ENCODE measurements at regions not wholly inside any gene's neighbourhood (a gene's known extent, or its start where the extent isn't known, plus 50 kb on each side); places are given as distances from the start of the nearest gene placed in this dataset.

DNA sequence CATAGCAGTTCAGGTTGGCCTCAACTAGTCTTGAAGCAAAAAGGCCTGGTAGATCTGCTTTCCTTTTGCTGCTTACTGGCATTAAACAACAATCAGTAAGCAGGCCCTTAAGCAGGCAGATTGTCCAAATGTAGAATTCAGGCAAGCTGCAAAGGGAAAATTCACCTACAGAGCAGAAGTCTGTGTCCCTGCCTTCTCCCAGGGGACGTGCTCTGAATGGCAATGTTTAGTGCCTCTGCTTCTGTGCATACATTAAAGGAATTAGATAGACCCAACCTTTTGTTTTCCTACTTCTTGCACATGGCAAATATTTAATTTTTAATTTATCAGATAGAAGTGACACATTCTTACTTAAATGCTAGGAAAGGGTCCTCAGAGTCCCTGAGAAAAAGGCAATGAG, 328.8 kb upstream of the PIK3R1 start (continued):
- TF ChIP-seq FOXP1 (CRISPR knock-in tag; IDR thresholded peaks at IDR 0.05; ENCODE audit: borderline replicate concordance) (no peak), SMAD4 (CRISPR knock-in tag; IDR thresholded peaks at IDR 0.05) (no peak), PRDM15 (CRISPR knock-in tag; IDR thresholded peaks at IDR 0.05) (no peak), NR3C1 (CRISPR knock-in tag; conservative IDR thresholded peaks at IDR 0.05; ENCODE audit: low read depth) (no peak), E2F5 (CRISPR knock-in tag; IDR thresholded peaks at IDR 0.05) (no peak)
- TF ChIP-seq, protein P1, sequence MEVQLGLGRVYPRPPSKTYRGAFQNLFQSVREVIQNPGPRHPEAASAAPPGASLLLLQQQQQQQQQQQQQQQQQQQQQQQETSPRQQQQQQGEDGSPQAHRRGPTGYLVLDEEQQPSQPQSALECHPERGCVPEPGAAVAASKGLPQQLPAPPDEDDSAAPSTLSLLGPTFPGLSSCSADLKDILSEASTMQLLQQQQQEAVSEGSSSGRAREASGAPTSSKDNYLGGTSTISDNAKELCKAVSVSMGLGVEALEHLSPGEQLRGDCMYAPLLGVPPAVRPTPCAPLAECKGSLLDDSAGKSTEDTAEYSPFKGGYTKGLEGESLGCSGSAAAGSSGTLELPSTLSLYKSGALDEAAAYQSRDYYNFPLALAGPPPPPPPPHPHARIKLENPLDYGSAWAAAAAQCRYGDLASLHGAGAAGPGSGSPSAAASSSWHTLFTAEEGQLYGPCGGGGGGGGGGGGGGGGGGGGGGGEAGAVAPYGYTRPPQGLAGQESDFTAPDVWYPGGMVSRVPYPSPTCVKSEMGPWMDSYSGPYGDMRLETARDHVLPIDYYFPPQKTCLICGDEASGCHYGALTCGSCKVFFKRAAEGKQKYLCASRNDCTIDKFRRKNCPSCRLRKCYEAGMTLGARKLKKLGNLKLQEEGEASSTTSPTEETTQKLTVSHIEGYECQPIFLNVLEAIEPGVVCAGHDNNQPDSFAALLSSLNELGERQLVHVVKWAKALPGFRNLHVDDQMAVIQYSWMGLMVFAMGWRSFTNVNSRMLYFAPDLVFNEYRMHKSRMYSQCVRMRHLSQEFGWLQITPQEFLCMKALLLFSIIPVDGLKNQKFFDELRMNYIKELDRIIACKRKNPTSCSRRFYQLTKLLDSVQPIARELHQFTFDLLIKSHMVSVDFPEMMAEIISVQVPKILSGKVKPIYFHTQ (CRISPR knock-in tag; IDR thresholded peaks at IDR 0.05) = no peak

DNA sequence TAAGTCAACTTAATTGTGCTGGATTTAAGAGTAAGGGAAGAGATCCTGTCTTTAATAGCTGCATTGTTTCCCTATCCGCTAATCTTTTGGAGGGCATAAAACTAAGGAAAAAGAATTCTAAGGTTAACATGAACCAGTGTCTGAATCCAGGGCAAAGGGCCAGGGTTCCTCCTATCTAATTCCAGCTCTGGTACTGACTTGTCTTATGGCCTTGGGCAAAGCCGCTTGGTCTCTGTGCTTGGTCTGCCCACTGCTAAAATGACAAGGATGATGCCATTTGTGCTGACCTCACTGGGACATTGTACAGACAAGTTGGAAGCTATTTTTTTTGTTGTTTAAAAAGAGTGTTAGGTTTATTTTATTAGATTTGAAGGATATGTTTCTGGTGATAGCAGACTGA, 334.7 kb upstream of the PIK3R1 start:
- Mint-ChIP-seq H3K9me3 (peaks cover 7% of the 10 kb centered on the region), H3K27ac (no peak overlapping the region), H3K27me3 (ENCODE audit: low read depth) (no peaks in the 10 kb centered on the region), H3K36me3 (no peaks in the 10 kb centered on the region), H3K4me1 (no peaks in the 10 kb centered on the region), H3K4me3 (no peak overlapping the region)
- ChIA-PET CTCF (no interaction called here), POLR2A (no interaction called here)
- ATAC-seq = no peak
- DNase-seq (ENCODE audit: low spot score) = no peak
- no peak for TF ChIP-seq OVOL2 (CRISPR knock-in tag; IDR thresholded peaks at IDR 0.05; ENCODE audit: borderline replicate concordance)
- TF ChIP-seq AFF4 (CRISPR knock-in tag; IDR thresholded peaks at IDR 0.05; ENCODE audit: borderline replicate concordance) = no peak
- no peak for TF ChIP-seq HMGA2 (CRISPR knock-in tag; IDR thresholded peaks at IDR 0.05)
- no peak for TF ChIP-seq SMAD4 (CRISPR knock-in tag; IDR thresholded peaks at IDR 0.05)
- TF ChIP-seq ZNF281 (CRISPR knock-in tag; IDR thresholded peaks at IDR 0.05) = no peak
- TF ChIP-seq KAT7 (CRISPR knock-in tag; IDR thresholded peaks at IDR 0.05; ENCODE audit: borderline replicate concordance) = no peak
- TF ChIP-seq, protein P2, sequence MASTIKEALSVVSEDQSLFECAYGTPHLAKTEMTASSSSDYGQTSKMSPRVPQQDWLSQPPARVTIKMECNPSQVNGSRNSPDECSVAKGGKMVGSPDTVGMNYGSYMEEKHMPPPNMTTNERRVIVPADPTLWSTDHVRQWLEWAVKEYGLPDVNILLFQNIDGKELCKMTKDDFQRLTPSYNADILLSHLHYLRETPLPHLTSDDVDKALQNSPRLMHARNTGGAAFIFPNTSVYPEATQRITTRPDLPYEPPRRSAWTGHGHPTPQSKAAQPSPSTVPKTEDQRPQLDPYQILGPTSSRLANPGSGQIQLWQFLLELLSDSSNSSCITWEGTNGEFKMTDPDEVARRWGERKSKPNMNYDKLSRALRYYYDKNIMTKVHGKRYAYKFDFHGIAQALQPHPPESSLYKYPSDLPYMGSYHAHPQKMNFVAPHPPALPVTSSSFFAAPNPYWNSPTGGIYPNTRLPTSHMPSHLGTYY (CRISPR knock-in tag; IDR thresholded peaks at IDR 0.05) = no peak
- TF ChIP-seq, protein P3, sequence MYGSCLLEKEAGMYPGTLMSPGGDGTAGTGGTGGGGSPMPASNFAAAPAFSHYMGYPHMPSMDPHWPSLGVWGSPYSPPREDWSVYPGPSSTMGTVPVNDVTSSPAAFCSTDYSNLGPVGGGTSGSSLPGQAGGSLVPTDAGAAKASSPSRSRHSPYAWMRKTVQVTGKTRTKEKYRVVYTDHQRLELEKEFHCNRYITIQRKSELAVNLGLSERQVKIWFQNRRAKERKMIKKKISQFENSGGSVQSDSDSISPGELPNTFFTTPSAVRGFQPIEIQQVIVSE (CRISPR knock-in tag; IDR thresholded peaks at IDR 0.05; ENCODE audit: borderline replicate concordance) = no peak
- TF ChIP-seq EMX1 (CRISPR knock-in tag; IDR thresholded peaks at IDR 0.05) = no peak

Data from WTC11 (cell line).